ENCODE measurements at regions not wholly inside any gene's neighbourhood (a gene's known extent, or its start where the extent isn't known, plus 50 kb on each side); places are given as distances from the start of the nearest gene placed in this dataset.
"Not testable (repeated sequence)": the region's sequence is repeated elsewhere in the genome, so short reads cannot be mapped to it uniquely, and the experiment has no call there.

DNA sequence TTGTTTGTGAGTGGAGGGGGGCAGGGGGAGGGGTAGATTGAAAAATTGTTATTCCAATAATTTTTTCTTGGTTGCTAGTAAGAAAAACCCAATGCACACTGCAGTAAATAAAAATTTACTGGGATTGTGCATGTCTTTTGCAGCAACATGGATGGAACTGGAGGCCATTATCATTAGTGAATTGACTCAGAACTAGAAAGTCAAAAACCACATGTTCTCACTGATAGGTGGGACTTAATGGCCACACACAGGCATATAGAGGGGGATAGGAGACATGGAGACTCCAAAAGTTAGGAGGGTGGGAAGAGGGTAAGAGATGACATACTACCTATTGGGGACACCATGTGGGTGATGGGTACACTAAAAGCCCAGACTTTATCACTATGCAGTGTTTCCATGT lies 67.2 kb downstream of the BUB3 start:
- DNase-seq (ENCODE audit: low read depth): no peak

DNA sequence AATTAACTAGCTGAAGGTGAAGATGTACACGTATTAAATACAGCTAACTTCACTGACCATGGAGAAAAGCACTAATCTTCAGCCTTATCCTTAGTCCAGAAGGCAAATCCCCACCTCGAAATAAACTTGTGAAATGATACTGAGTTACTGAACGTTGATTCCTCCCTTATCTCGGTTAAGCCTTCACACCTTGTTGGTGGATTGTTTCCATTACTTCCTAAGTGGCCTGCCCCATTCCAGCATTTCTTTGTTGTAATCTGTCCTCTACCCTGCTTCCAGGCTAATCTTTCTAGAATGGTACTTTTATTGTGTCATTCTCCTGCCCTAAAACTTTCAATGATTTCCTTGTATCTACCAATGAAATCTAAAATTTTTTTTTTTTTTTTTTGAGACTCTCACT lies 68.6 kb downstream of the BUB3 start:
- no peak for DNase-seq (ENCODE audit: low read depth)

- DNase-seq (ENCODE audit: low read depth): no peak
Observed at GRCh38 chr10:123227706-123228105, 73.5 kb downstream of the BUB3 start.

DNA sequence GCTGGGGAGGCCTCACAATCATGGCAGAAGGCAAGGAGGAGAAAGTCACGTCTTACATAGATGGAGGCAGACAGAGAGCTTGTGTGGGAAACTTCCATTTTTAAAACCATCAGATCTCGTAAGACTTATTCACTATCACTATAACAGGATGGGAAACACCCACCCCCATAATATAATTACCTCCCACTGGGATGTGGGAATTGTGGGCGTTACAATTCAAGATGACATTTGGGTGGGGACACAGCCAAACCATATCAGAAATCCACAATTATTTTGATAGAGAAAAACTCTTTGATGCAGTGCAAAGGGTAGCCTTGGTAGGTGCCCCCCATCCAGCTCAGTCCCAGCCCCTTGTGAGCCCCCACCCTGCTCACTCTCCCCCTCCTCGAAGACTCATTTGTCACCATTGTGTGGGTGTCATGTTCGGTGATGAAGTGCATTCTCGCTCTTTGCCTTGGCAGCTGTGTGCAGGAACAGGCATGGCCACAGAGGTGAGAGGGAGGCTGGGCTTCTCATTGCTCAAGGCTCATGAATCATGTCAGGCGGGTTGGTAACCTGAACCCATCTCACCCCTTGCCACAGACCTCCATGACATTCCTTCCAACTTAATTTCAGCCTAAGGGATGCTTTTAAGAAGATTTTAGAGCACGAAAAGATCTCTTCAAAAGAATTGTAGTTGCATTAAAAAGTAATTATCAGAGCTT lies 75.9 kb downstream of the BUB3 start:
- no peak for DNase-seq (ENCODE audit: low read depth)

GRCh38 chr10:123232879-123233278 lies 78.7 kb downstream of the BUB3 start:
- not testable (repeated sequence) for DNase-seq (ENCODE audit: low read depth)

DNA sequence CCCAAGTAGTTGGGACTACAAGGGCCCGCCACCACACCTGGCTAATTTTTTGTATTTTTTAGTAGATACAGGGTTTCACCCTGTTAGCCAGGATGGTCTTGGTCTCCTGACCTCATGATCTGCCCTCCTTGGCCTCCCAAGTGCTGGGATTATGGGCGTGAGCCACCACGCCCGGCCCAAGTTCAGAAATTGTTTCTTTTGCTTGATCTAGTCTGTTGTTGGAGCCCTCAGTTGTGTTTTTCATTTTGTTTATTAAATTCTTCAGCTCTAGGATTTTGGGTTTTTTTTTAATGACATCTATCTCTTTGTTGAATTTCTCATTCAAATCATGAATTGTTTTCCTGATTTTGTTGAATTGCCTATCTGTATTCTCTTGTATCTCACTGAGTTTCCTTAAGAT lies 80.8 kb downstream of the BUB3 start:
- DNase-seq (ENCODE audit: low read depth): not testable (repeated sequence)

- no peak for DNase-seq (ENCODE audit: low read depth)
Observed at GRCh38 chr10:123236126-123236525, 81.9 kb downstream of the BUB3 start.

GRCh38 chr10:123240250-123240649 lies 86.0 kb downstream of the BUB3 start:
- no peak for DNase-seq (ENCODE audit: low read depth)

GRCh38 chr10:123240776-123241175 lies 86.6 kb downstream of the BUB3 start:
- DNase-seq (ENCODE audit: low read depth): no peak

DNA sequence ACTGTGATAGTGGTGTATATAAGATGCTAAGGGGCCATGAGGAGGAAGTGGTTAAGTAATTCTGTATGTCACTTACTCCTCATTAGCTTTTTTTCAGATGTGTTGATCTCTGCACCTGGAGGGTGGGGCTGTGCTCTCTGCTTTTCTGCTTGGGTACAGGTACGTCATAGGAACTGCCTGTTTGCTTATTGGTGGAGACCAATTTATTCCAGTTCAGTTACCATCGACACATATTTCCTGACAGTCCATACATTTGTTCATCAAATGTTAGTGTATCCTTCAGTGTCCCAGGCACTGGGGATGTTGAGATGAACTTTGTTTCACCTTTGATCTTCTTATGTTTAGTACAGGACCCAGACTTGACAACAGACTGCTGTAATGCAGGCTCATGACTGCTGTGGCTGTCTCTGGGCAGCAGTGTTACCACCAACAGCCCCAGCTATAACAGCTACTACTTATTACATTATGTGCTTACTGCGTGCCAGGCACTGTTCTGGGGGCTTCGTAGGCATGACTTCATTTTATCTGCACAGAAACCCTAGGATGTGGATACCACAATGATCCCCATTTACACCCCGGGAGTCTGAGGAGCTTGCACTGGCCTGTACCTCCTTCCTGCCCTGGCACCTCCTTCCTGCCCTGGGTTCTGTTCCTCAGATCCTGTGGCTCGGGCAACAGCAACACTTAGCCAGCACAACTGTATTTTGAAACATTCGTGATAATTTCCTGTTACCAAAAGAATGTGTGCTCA lies 87.4 kb downstream of the BUB3 start:
- no peak for DNase-seq (ENCODE audit: low read depth)

- DNase-seq (ENCODE audit: low read depth): no peak
Observed at GRCh38 chr10:123244747-123245146, 90.5 kb downstream of the BUB3 start.

GRCh38 chr10:123245264-123245663 lies 91.1 kb downstream of the BUB3 start:
- no peak for DNase-seq (ENCODE audit: low read depth)

DNA sequence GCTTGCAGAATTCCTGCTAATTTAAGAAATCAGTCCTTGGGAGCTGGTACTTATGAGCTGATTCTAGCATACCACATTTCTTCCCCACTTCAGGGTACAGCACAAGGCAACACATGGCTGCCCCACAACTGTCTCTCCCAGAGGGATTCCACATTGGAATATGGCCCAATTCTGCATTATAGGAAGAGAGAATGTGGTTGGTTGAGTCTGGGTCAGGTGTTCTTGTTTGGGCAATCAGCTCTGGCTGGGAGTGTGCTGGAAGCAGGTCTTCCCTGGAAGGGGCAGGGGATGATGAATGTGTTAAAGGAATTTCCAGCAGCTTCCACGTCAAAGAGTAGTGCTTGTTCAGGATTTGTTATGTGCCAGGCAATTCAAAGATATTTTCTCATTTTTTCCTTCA lies 95.7 kb downstream of the BUB3 start:
- DNase-seq (ENCODE audit: low read depth): no peak

GRCh38 chr10:123250640-123251039 lies 96.4 kb downstream of the BUB3 start:
- no peak for DNase-seq (ENCODE audit: low read depth)

GRCh38 chr10:123252779-123253178 lies 98.6 kb downstream of the BUB3 start:
- DNase-seq (ENCODE audit: low read depth): no peak

DNA sequence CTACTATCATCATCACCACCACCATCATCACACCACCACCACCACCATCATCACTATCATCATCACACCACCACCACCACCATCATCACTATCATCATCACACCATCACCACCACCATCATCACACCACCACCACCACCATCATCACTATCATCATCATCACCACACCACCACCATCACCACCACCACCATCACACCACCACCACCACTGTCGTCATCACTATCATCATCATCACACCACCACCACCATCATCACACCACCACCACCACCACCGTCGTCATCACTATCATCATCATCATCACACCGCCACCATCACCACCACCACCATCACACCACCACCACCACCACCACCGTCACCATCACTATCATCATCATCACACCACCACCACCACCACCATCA lies 100.1 kb downstream of the BUB3 start:
- not testable (repeated sequence) for DNase-seq (ENCODE audit: low read depth)

- no peak for DNase-seq (ENCODE audit: low read depth)
Observed at GRCh38 chr10:123257904-123258456, 103.8 kb downstream of the BUB3 start.

GRCh38 chr10:123259081-123259480 lies 104.9 kb downstream of the BUB3 start:
- DNase-seq (ENCODE audit: low read depth): no peak

DNA sequence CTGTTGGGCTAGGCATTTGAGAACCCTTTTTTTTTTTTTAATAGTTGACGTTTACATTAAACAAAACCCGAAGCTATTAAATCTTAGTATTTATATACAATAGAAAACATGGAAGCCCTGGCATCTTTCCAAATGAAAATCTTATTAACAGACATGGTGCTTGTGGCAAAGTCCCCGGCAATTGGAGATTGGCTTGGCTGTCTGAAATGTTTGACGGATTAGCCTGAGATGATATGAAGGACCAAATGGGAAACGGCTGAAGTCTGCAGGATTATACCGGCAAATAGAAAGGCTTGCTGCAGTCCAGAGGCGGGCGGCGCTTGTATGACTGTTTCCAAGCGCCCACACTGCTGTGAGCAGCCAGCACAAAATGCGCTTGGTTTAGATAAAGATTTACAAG lies 105.6 kb downstream of the BUB3 start:
- DNase-seq (ENCODE audit: low read depth): no peak

GRCh38 chr10:123262456-123262855 lies 108.3 kb downstream of the BUB3 start:
- no peak for DNase-seq (ENCODE audit: low read depth)

GRCh38 chr10:123266971-123267370 lies 112.8 kb downstream of the BUB3 start:
- DNase-seq (ENCODE audit: low read depth): no peak

- DNase-seq (ENCODE audit: low read depth): no peak
Observed at GRCh38 chr10:123269017-123269552, 114.9 kb downstream of the BUB3 start.

DNA sequence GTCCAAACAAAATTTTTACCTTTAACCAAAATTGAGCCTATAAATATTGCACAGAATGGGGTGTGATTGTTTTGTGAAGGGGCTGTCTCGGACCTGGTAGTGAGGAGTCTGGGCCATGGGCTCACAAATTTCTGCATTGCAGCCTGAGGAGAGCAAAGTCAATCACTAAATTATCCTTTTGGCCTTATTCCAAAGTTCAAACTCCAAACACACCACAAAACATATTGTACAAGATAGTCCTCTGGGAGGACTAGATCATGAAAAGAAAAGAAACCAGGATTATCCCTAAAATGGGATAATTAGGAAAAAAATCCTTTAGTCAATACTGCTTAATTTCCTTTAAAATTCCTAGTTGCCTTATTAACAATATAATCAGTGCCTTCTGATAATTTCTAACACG lies 115.5 kb downstream of the BUB3 start:
- no peak for DNase-seq (ENCODE audit: low read depth)

Data from activated T-cell treated with anti-CD3 and anti-CD28 coated beads for 48 hours (primary cell).